ENCODE measurements at regions not wholly inside any gene's neighbourhood (a gene's known extent, or its start where the extent isn't known, plus 50 kb on each side); places are given as distances from the start of the nearest gene placed in this dataset.

GRCh38 chr15:69974321-69974720 is 123.4 kb downstream of the TLE3 start:
- no peak for TF ChIP-seq POLR2A (IDR thresholded peaks at IDR 0.05; ENCODE audit: low read length)
- TF ChIP-seq GATA1 (IDR thresholded peaks at IDR 0.05; ENCODE audit: low read depth, low read length): no peak
